ENCODE measurements at regions not wholly inside any gene's neighbourhood (a gene's known extent, or its start where the extent isn't known, plus 50 kb on each side); places are given as distances from the start of the nearest gene placed in this dataset.

DNA sequence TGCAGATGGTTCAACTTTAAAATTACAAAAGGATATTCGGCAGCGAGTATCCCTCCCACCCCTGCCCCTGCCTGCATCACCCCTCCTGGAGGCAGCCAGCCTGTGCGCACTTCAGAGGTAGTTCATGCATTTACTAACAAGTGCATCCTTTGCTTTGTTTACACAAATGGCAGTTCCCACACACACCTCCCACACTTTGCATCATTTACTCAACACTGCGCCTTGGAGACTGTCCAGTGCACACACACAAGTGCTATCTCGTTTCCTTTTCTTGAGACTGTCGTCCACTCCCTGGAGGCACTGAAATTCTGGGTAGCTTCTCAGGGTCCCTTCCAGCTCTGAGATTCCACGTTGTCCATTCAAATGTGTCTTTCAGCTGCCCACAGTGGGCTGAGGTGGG, 53.1 kb upstream of the VSX1 start:
- TF ChIP-seq, protein P1, sequence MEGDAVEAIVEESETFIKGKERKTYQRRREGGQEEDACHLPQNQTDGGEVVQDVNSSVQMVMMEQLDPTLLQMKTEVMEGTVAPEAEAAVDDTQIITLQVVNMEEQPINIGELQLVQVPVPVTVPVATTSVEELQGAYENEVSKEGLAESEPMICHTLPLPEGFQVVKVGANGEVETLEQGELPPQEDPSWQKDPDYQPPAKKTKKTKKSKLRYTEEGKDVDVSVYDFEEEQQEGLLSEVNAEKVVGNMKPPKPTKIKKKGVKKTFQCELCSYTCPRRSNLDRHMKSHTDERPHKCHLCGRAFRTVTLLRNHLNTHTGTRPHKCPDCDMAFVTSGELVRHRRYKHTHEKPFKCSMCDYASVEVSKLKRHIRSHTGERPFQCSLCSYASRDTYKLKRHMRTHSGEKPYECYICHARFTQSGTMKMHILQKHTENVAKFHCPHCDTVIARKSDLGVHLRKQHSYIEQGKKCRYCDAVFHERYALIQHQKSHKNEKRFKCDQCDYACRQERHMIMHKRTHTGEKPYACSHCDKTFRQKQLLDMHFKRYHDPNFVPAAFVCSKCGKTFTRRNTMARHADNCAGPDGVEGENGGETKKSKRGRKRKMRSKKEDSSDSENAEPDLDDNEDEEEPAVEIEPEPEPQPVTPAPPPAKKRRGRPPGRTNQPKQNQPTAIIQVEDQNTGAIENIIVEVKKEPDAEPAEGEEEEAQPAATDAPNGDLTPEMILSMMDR (IDR thresholded peaks at IDR 0.05; ENCODE audit: unreplicated experiment), result no peak
- no peaks in the 10 kb centered on the region for H3K27me3 Mint-ChIP-seq (ENCODE audit: insufficient read depth, unreplicated experiment)

DNA sequence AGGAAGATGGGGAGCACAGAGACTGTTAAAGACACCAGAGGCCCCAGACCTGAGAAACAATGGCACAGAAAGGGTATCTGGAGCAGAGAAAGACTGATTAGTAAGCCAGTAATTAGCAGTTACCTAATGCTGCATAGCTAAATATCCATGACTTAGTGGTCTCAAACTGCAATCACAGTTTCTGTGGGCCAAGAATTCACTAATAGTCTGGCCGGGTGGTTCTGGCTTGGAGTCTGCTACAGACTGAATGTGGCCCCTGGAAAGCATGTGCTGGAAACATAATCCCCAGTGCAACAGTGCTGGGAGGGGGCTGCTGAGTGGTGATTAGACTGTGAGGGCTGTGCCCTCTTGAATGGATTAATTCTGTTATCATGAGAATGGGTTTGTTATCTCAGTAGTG, 54.1 kb upstream of the VSX1 start:
- TF ChIP-seq, protein P1 (IDR thresholded peaks at IDR 0.05; ENCODE audit: unreplicated experiment), result no peak
- H3K4me1 Mint-ChIP-seq (ENCODE audit: insufficient read depth, unreplicated experiment), result peaks cover 13% of the 10 kb centered on the region
- H3K9me3 Mint-ChIP-seq (ENCODE audit: unreplicated experiment), result no peaks in the 10 kb centered on the region
- no TSS peak for BruUV-seq (replicated peaks)
- no peaks in the 10 kb centered on the region for H3K36me3 Mint-ChIP-seq (ENCODE audit: insufficient read depth, unreplicated experiment)
- intact Hi-C loops (cut with micrococcal nuclease), result loop anchor here (5.0 kb wide), 1 partner anchor 41 kb away; no protein-coding TSS in a partner anchor
- no peak for DNase-seq (ENCODE audit: unreplicated experiment)
- H3K27ac Mint-ChIP-seq (ENCODE audit: low read depth, unreplicated experiment), result no peak overlapping the region
- ChIA-PET CTCF (interaction anchor here (1.0 to 1.6 kb wide), 3 partner anchors 10 to 164 kb away, joined by 3 to 7 read pairs (median 3); no protein-coding TSS in a partner anchor), POLR2A (no interaction called here)
- H3K4me3 Mint-ChIP-seq (ENCODE audit: unreplicated experiment), result no peak overlapping the region
- peaks cover 10% of the 10 kb centered on the region for H3K27me3 Mint-ChIP-seq (ENCODE audit: insufficient read depth, unreplicated experiment)

More for the DNA sequence above, 53.1 kb upstream of the VSX1 start:
- Mint-ChIP-seq H3K9me3 (ENCODE audit: unreplicated experiment) (no peaks in the 10 kb centered on the region), H3K27ac (ENCODE audit: low read depth, unreplicated experiment) (no peak overlapping the region), H3K4me3 (ENCODE audit: unreplicated experiment) (no peak overlapping the region), H3K36me3 (ENCODE audit: insufficient read depth, unreplicated experiment) (no peaks in the 10 kb centered on the region), H3K4me1 (ENCODE audit: insufficient read depth, unreplicated experiment) (peaks cover 13% of the 10 kb centered on the region)
- CTCF ChIA-PET, result no interaction called here
- intact Hi-C loops (cut with micrococcal nuclease), result loop anchor here (5.0 kb wide), 1 partner anchor 42 kb away; no protein-coding TSS in a partner anchor
- DNase-seq (ENCODE audit: unreplicated experiment), result no peak
- no TSS peak for BruUV-seq (replicated peaks)
- POLR2A ChIA-PET, result no interaction called here

DNA sequence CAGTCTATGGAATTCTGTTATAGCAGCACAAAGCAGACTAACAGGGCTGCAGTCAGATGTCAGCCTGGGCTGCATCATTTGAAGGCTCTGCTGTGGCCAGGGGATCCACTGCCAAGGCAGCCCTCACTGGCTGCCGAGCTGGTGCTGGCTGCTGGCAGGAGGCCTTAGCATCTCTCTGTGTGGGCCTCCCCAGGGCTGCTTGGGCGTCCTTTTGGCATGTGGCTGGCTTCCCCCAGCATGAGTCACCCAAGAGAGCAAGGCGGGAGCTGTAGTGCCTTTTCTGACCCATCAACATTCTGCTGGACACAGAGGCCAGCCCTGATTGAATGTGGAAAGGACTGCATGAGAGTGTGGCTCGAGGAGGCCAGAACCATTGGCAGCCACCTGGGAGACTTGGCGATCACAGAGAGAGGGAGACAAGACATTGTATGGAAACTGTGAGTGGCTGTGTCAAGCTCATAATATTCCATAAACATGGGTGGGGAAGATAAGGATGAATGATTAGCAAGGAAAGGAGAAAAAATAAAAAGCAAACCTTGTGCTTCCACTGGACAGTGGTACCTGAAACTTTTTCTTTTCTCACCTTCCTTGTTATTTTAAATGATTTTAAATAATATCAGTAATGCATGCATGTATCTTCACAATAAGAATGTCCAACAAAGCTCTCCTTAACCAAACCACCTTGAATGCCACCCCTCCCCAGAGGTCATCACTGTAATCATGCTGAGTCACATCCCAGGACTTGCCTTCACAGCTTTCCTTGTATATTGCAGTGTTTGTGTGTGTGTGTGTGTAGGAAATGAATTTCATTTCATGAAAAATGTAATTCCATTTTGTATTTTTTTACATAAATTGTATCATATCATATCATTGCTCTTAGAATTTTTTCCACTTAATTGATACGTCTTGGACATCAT, 55.0 kb upstream of the VSX1 start:
- peaks cover 13% of the 10 kb centered on the region for H3K4me1 Mint-ChIP-seq (ENCODE audit: insufficient read depth, unreplicated experiment)
- H3K27me3 Mint-ChIP-seq (ENCODE audit: insufficient read depth, unreplicated experiment), result peaks cover 18% of the 10 kb centered on the region
- intact Hi-C loops (cut with micrococcal nuclease), result loop anchor here (5.0 kb wide), 1 partner anchor 40 kb away; no protein-coding TSS in a partner anchor
- BruUV-seq (replicated peaks), result no TSS peak
- no peaks in the 10 kb centered on the region for H3K9me3 Mint-ChIP-seq (ENCODE audit: unreplicated experiment)
- TF ChIP-seq, protein P1 (IDR thresholded peaks at IDR 0.05; ENCODE audit: unreplicated experiment), result no peak
- no peak overlapping the region for H3K27ac Mint-ChIP-seq (ENCODE audit: low read depth, unreplicated experiment)
- DNase-seq (ENCODE audit: unreplicated experiment), result peak; percentile 87
- no peak overlapping the region for H3K4me3 Mint-ChIP-seq (ENCODE audit: unreplicated experiment)
- ChIA-PET POLR2A (interaction anchor here (0.6 to 1.3 kb wide), 8 partner anchors 9 to 277 kb away, joined by 3 to 4 read pairs (median 4); partner anchors contain the start of gene PYGB), CTCF (interaction anchor here (0.8 to 1.6 kb wide), 5 partner anchors 11 to 163 kb away, joined by 3 to 7 read pairs (median 3); no protein-coding TSS in a partner anchor)
- H3K36me3 Mint-ChIP-seq (ENCODE audit: insufficient read depth, unreplicated experiment), result no peaks in the 10 kb centered on the region

DNA sequence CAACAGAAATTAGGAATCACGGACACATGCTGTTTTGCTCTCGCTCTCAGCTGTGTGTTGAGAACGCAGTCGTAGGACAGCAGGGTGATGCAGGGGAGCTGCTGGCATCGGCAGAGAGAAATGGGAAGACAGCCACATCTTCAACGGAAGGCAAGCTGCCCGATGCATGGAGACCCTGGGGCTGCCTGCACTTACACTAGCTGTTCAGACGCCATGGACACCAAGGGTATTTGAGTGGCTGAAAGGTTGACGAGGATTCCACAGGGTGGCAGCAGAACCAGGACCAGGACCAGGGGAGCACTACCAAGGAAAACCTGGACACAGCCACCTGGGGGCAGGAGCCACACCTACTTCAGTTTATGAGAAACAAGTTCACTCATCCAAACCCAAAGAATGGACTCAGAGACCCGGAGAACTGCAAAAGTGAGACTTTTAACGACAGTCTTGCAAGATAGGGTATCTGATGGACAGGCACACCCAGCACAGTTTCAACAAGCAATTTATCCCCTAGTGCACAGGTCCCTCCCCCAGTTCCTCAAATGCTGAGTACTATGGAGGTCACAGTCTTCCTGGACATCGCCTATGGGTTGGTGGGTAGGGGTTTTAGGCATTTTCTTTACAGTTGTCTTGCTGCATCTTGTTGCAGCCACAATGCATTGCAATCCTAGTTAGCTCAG, 56.3 kb upstream of the ENTPD6 start:
- no TSS peak for BruUV-seq (replicated peaks)
- CTCF ChIA-PET, result interaction anchor here (0.6 to 1.5 kb wide), 6 partner anchors 10 to 111 kb away, joined by 3 to 7 read pairs (median 3); no protein-coding TSS in a partner anchor
- H3K36me3 Mint-ChIP-seq (ENCODE audit: insufficient read depth, unreplicated experiment), result no peaks in the 10 kb centered on the region
- peaks cover 21% of the 10 kb centered on the region for H3K27me3 Mint-ChIP-seq (ENCODE audit: insufficient read depth, unreplicated experiment)
- no peak overlapping the region for H3K27ac Mint-ChIP-seq (ENCODE audit: low read depth, unreplicated experiment)
- TF ChIP-seq, protein P1 (IDR thresholded peaks at IDR 0.05; ENCODE audit: unreplicated experiment), result peak; percentile 9
- POLR2A ChIA-PET, result interaction anchor here (0.9 kb wide), 1 partner anchor 39 kb away, joined by 3 read pairs; no protein-coding TSS in a partner anchor
- no peaks in the 10 kb centered on the region for H3K9me3 Mint-ChIP-seq (ENCODE audit: unreplicated experiment)
- peaks cover 13% of the 10 kb centered on the region for H3K4me1 Mint-ChIP-seq (ENCODE audit: insufficient read depth, unreplicated experiment)
- intact Hi-C loops (cut with micrococcal nuclease), result loop anchor here (5.0 kb wide), 1 partner anchor 38 kb away; no protein-coding TSS in a partner anchor
- peak; percentile 48 for DNase-seq (ENCODE audit: unreplicated experiment)
- H3K4me3 Mint-ChIP-seq (ENCODE audit: unreplicated experiment), result no peak overlapping the region
